GM15510 (cell line): ENCODE measurements at regions not wholly inside any gene's neighbourhood (a gene's known extent, or its start where the extent isn't known, plus 50 kb on each side); places are given as distances from the start of the nearest gene placed in this dataset.

Source experiments
- POLR2A ChIP-seq: IDR thresholded peaks from 3 replicates; pipeline ENCODE4 v1.6.1; 2011; ENCODE audit warnings: borderline replicate concordance; ENCODE audit not compliant: insufficient read length; ENCODE audit errors: extremely low read depth

- TF ChIP-seq POLR2A: no peak
These were observed 119.2 kb upstream of the NPVF start for GRCh38 chr7:25347360-25348066.

DNA sequence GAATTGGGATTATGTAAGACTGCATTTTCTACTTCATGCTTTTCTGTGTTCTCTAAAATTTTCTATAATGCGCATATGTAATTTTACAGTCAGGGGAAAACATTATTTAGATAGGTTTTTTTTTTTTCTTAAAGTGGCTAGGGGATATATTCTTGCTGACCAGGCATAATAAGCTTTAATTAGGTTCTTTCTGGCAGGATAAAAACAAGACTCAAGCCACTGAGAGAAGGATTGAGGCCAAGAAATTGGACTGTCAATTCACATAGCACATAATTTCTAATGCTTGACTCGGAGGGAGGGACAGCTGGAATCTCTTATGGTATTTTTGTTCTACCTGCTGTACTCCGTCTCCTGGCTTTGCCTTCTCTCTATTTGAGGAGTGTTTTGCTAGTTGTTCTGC, 119.8 kb upstream of the NPVF start:
- no peak for TF ChIP-seq POLR2A

DNA sequence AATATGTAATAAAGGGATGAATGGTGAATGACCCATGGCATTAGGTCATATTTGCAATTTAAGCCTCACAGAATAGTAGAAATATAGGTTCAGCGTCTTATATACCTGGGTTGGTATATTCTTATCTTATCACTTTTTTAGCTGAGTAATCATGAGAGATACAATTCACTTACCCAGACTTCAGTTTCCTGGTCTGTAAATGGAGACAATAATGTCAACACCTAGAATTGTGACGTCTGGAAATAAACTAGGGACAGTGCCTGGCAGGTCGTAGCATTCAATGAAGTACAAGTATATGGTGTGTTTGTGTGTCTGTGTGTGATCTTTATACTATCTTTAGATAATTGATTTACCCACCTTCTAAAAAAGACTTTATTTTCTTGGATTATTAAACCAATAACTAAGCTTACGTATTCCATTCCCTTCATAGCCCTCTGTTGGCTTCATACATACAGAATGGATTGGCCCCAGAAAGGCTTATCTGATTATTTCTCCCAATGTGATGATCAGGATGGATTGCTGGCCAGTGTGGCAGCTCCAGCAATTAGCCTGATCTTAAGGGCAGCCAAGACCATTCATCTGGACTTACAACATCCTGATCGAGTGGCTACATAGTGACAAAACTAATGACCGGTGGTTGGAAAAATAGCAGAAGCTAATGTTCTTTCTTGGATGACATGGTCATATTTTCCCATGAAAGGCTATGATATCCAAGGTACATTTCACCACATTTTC, 121.2 kb upstream of the NPVF start:
- no peak for TF ChIP-seq POLR2A

GRCh38 chr7:25350041-25350440, 121.8 kb upstream of the NPVF start:
- no peak for TF ChIP-seq POLR2A

DNA sequence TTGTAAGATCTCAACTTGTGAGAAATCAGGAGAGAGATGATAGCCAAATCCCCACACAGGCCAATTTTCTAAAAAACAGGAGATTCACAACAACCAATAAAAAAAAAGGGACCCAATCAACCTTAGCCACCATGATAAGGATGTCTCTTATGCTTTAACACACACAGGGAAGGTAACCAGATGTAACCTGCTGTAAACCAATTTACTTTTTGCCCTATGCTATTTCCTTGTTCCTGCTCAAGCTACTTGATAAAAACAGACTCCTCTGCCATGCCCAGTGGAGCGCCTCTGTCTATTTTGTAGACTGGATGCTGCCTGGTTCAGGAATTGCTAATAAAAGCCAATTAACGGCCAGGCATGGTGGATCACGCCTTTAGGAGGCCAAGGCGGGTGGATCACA, 123.5 kb upstream of the NPVF start:
- no peak for TF ChIP-seq POLR2A

DNA sequence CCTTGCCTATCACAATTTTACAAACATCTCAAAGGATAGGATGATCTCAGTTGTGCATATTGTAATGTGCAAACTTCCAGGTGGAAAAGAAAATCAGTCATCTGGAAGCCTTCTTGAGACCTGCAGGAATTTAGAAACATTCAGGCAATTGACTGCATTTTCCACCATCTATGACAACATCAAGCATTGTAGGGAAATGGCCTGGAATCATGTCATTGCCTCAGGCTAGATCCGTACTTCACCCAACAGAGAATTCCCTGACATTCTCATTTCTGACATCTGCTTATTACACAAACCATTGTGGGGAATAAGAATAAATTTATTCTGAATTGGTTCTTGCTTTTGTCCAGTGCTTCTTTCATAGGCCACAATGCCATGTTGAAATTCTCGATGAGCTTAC, 124.9 kb upstream of the NPVF start:
- no peak for TF ChIP-seq POLR2A

- TF ChIP-seq POLR2A: no peak
These were observed 125.4 kb upstream of the NPVF start for GRCh38 chr7:25353732-25354131.

DNA sequence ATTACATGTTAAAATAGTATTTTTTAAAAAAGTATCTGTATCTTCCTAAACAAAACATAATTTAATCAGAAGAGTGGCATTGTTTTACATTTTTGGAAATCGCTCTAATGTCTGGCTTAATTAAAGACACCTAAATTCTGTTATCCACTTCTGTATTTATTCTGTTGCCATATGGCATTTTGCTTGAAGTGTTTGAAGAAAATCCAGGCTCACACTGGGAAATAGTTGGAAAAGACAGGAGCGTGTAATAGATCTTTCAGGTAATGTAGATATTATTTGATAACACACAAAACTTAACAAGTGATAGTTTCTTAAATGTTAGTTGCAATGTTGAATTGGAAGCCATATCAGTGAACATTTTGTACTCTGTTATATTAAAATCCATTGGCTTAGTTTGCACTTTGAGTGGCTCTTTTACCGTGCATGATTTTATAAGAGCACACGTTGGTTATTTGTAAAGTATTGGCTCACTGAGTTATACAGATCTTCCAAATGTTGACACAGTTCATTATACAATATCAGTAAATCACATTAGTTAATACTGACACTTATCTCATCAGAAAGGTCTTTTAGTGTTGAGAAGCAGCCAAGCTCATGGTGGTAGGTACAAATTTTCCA, 128.4 kb upstream of the NPVF start:
- no peak for TF ChIP-seq POLR2A

DNA sequence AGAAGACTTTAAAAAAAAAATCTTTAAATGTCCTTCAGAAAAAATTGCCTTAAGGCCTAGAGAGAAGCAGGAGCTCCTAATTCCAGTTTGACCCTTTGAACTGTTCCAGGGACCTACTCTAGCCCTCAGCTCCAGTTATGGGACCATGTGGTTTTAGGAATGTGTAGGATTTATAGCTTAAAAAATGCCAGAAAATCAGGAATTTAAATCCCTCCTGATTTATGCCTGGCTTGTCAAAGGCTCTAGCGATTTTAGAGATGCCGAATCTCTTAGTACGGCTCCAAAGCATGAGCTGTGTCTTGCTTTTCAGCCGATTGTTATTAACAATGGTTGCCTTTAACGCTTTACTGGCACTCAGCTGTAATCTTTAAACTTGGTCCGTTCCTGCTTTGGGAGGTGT, 130.6 kb upstream of the NPVF start:
- no peak for TF ChIP-seq POLR2A

GRCh38 chr7:25359471-25360059, 131.3 kb upstream of the NPVF start:
- TF ChIP-seq POLR2A: no peak

- TF ChIP-seq POLR2A: no peak
These were observed 132.2 kb upstream of the NPVF start for GRCh38 chr7:25360451-25360850.

GRCh38 chr7:25361387-25361786, 133.1 kb upstream of the NPVF start:
- TF ChIP-seq POLR2A: no peak

- TF ChIP-seq POLR2A: no peak
These were observed 133.6 kb upstream of the NPVF start for GRCh38 chr7:25361863-25362262.

- TF ChIP-seq POLR2A: no peak
These were observed 140.4 kb upstream of the NPVF start for GRCh38 chr7:25368599-25369201.

DNA sequence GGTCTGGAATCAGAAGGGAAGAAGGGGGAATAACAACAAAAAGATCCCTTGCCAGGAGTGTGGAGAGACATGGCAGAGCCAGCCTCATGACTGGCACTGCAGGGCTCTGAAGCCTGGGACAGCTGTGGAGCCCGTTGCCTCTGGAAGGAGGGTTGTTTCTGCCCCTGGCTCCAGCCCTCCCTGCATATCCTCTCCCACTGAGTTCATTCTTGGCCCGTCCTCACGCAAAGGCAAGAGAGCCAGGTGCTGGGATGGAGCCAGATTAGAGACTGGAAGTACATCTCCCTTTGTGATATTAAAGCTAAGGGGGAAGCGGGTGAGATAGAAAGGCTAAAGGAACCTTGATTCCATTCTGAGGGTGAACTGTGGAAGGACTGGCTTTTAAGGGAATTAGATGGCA, 141.5 kb upstream of the NPVF start:
- no peak for TF ChIP-seq POLR2A
